Breast epithelium (tissue), 4 donors: ENCODE measurements at regions not wholly inside any gene's neighbourhood (a gene's known extent, or its start where the extent isn't known, plus 50 kb on each side); places are given as distances from the start of the nearest gene placed in this dataset.

Experiments used
- DNase-seq, 2 donors: peaks; one replicate each; pipeline ENCODE4 v3.0.0-alpha.2; 2019; ENCODE audit warnings: low spot score in 2 of 2
- H3K27ac ChIP-seq, 2 donors: fragments of 200-600 bp; sonication (generic) in 1 of 2; one replicate each; pipeline ENCODE4 v1.5.1; 2016 to 2019; ENCODE audit warnings: mild to moderate bottlenecking in 1 of 2
- H3K27me3 ChIP-seq, 2 donors: fragments of 200-600 bp; sonication (generic) in 1 of 2; one replicate each; pipeline versions ENCODE4 v1.5.1 to v1.6.0; 2017 to 2019; ENCODE audit warnings: control low read depth in 1 of 2, mild to moderate bottlenecking in 1 of 2
- H3K36me3 ChIP-seq: fragments of 200-600 bp; one replicate; pipeline ENCODE4 v1.5.1; 2019
- H3K4me1 ChIP-seq, 2 donors: fragments of 200-600 bp; sonication (generic); one replicate each; pipeline ENCODE4 v1.5.1; 2016 to 2019; ENCODE audit warnings: control low read depth in 1 of 2
- H3K4me3 ChIP-seq, 3 donors: fragments of 200-600 bp; sonication (generic); 1 replicate in 2 of 3; 2 replicates in 1 of 3; pipeline ENCODE4 v1.5.1; 2016 to 2019; ENCODE audit warnings: mild to moderate bottlenecking in 3 of 3, moderate library complexity in 2 of 3
- H3K9me3 ChIP-seq, 2 donors: fragments of 200-600 bp; sonication (generic) in 1 of 2; one replicate each; pipeline ENCODE4 v1.5.1; 2016 to 2019; ENCODE audit warnings: control low read depth in 1 of 2
- POLR2A ChIP-seq: fragments of 450-650 bp; IDR thresholded peaks from one replicate; pipeline ENCODE4 v1.6.1; 2016; ENCODE audit warnings: antibody characterized with exemption, mild to moderate bottlenecking, moderate library complexity
- POLR2AphosphoS5 ChIP-seq, 3 donors: sonication (generic); formaldehyde crosslinking; IDR thresholded peaks; one replicate each; pipeline ENCODE4 v1.6.1; 2017; ENCODE audit warnings: antibody characterized with exemption in 3 of 3
- intact Hi-C: fragments of 100-400 bp; cut with DNase I; formaldehyde crosslinking; loops from one replicate; pipeline ENCODE4 v1.15.1; 2023; ENCODE audit warnings: low total_unique reads
- TF ChIP-seq, protein P1 (sequence below), 3 donors: fragments of 450-650 bp; IDR thresholded peaks; one replicate each; pipeline ENCODE4 v1.5.1; 2016 to 2017; ENCODE audit warnings: antibody characterized with exemption in 3 of 3, mild to moderate bottlenecking in 3 of 3, moderate library complexity in 3 of 3

DNA sequence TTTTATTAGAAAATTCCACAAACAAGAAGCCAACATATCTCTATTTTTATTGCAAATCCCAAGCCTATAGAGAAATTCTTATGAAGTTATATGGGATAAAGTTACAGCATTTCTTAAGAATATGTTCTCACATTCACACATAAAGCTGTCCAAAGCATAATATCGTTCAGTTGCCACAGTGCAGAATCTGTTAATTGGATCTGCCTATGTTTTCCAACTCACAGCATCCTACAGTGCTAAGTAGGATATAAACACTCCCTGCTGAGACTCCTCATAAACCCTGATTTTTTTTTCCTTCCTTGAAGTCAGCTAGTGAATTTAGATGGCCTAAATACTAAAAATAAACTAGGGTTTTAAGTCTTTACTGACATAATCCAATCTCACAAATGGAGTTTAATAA lies 307.9 kb downstream of the PDGFC start:
- H3K9me3 ChIP-seq: no peaks in the 10 kb centered on the region
- H3K4me3 ChIP-seq: no peak overlapping the region

DNA sequence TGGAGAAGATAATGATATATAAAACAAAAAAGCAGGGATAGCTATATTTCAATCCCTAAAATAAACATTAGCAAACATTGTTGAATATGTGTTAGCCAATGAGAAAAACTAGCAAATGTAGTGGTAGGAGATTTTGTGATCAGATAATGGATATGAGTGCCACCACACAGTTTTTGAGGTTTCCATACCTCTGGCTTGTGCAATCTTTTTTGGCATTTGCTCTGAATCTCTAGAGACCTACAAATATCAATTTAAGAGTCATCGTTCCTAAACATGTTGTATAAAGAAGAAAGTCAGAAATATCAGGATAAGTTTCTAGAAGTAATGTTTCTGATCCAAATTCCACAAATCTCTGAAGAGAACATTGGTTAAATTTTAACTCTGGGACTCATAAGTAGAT lies 308.7 kb downstream of the PDGFC start:
- intact Hi-C loops: no loop called here
- Histone ChIP-seq H3K4me1 (no peaks in the 10 kb centered on the region), H3K27ac (no peak overlapping the region), H3K4me3 (no peak overlapping the region), H3K36me3 (no peaks in the 10 kb centered on the region), H3K9me3 (no peaks in the 10 kb centered on the region), H3K27me3 (no peaks in the 10 kb centered on the region)
- no peak for DNase-seq
- TF ChIP-seq POLR2AphosphoS5 (IDR thresholded peaks at IDR 0.05): no peak
- TF ChIP-seq POLR2A: no peak
- TF ChIP-seq, protein P1, sequence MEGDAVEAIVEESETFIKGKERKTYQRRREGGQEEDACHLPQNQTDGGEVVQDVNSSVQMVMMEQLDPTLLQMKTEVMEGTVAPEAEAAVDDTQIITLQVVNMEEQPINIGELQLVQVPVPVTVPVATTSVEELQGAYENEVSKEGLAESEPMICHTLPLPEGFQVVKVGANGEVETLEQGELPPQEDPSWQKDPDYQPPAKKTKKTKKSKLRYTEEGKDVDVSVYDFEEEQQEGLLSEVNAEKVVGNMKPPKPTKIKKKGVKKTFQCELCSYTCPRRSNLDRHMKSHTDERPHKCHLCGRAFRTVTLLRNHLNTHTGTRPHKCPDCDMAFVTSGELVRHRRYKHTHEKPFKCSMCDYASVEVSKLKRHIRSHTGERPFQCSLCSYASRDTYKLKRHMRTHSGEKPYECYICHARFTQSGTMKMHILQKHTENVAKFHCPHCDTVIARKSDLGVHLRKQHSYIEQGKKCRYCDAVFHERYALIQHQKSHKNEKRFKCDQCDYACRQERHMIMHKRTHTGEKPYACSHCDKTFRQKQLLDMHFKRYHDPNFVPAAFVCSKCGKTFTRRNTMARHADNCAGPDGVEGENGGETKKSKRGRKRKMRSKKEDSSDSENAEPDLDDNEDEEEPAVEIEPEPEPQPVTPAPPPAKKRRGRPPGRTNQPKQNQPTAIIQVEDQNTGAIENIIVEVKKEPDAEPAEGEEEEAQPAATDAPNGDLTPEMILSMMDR (IDR thresholded peaks at IDR 0.05): no peak

More for the DNA sequence above, 307.9 kb downstream of the PDGFC start:
- DNase-seq: no peak
- H3K4me1 ChIP-seq: no peaks in the 10 kb centered on the region
- TF ChIP-seq, protein P1 (IDR thresholded peaks at IDR 0.05): no peak
- TF ChIP-seq POLR2A: no peak
- no peak for TF ChIP-seq POLR2AphosphoS5 (IDR thresholded peaks at IDR 0.05)
- no peaks in the 10 kb centered on the region for H3K36me3 ChIP-seq
- H3K27me3 ChIP-seq: no peaks in the 10 kb centered on the region
- no peak overlapping the region for H3K27ac ChIP-seq
- intact Hi-C loops: no loop called here

DNA sequence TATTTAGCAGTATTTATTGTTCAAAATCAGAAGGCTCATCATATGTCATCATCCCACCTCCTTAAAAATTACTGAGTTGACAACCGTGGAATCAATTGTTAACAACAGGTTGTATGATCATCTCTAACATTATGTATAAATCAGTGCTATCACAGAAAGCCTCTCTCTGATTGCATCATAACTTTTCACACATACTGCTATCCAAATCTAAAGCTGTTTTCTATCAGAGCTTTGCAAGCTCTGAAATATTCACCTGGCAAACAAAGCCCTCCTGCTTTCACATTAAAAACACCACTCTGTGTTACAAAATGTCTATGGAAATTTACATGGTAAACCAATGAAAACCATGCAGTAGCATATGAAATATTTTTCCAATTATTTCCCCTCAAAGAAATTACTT lies 310.0 kb downstream of the PDGFC start:
- Histone ChIP-seq H3K27ac (no peak overlapping the region), H3K36me3 (no peaks in the 10 kb centered on the region), H3K27me3 (no peaks in the 10 kb centered on the region), H3K4me1 (no peaks in the 10 kb centered on the region), H3K9me3 (no peaks in the 10 kb centered on the region), H3K4me3 (no peak overlapping the region)
- DNase-seq: no peak
- TF ChIP-seq, protein P1 (IDR thresholded peaks at IDR 0.05): no peak
- TF ChIP-seq POLR2AphosphoS5 (IDR thresholded peaks at IDR 0.05) (no peak), POLR2A (no peak)
- intact Hi-C loops: no loop called here

DNA sequence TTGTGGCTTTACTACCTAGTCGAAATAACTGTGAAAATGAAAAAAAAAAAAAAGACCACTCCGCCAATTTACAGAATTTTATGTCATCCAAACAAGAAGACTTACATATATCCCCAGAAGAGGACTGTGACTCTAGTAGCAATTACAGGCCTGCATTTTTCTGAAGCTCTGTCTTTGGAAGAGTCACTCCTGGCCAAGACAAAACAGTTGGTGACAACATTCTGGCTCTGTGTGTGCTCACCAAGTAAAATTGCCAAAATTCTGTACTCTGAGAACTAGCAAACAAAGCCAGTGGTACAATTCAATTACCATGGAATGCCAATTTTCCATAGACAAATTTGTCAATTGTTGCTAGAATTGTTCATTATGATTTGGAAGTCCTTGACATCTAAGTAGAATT lies 311.1 kb downstream of the PDGFC start:
- DNase-seq: no peak
- intact Hi-C loops: no loop called here
- no peak overlapping the region for H3K4me3 ChIP-seq
- no peak overlapping the region for H3K27ac ChIP-seq
- no peaks in the 10 kb centered on the region for H3K4me1 ChIP-seq
- H3K36me3 ChIP-seq: no peaks in the 10 kb centered on the region
- no peaks in the 10 kb centered on the region for H3K9me3 ChIP-seq
- TF ChIP-seq POLR2AphosphoS5 (IDR thresholded peaks at IDR 0.05) (no peak), POLR2A (no peak)
- TF ChIP-seq, protein P1 (IDR thresholded peaks at IDR 0.05): no peak
- H3K27me3 ChIP-seq: no peaks in the 10 kb centered on the region

DNA sequence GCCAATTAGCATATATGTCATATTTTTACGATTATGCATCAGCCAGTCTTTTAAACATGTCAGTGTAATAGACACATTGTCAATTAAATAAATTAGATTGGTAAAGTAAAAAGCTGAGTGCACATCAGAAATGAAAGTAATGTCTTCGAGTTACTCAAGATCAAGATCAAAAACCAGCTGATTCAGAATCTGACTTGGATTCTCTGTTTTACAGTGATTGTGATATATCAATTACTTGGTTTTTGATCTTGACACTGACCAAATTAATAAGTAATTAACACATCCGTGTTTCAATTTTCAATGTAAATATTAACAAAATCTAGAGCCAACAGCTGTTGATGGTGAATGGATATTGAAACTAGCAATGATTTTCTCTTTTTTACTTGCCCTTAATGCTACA lies 311.6 kb downstream of the PDGFC start:
- TF ChIP-seq POLR2AphosphoS5 (IDR thresholded peaks at IDR 0.05) (no peak), POLR2A (no peak)
- TF ChIP-seq, protein P1 (IDR thresholded peaks at IDR 0.05): no peak
- H3K4me3 ChIP-seq: no peak overlapping the region
- no peaks in the 10 kb centered on the region for H3K36me3 ChIP-seq
- no peaks in the 10 kb centered on the region for H3K27me3 ChIP-seq
- intact Hi-C loops: no loop called here
- no peak for DNase-seq
- no peaks in the 10 kb centered on the region for H3K9me3 ChIP-seq
- no peak overlapping the region for H3K27ac ChIP-seq
- no peaks in the 10 kb centered on the region for H3K4me1 ChIP-seq
